HG03558 (cell line): ENCODE measurements at regions not wholly inside any gene's neighbourhood (a gene's known extent, or its start where the extent isn't known, plus 50 kb on each side); places are given as distances from the start of the nearest gene placed in this dataset.
"Not testable (repeated sequence)": the region's sequence is repeated elsewhere in the genome, so short reads cannot be mapped to it uniquely, and the experiment has no call there.

Experiments
- ATAC-seq: cut with Tn5 transposase; IDR thresholded peaks from one replicate; pipeline ENCODE4 v1.9.1; 2021; ENCODE audit warnings: moderate number of reproducible peaks; ENCODE audit not compliant: unreplicated experiment; ENCODE audit errors: extremely low read depth

DNA sequence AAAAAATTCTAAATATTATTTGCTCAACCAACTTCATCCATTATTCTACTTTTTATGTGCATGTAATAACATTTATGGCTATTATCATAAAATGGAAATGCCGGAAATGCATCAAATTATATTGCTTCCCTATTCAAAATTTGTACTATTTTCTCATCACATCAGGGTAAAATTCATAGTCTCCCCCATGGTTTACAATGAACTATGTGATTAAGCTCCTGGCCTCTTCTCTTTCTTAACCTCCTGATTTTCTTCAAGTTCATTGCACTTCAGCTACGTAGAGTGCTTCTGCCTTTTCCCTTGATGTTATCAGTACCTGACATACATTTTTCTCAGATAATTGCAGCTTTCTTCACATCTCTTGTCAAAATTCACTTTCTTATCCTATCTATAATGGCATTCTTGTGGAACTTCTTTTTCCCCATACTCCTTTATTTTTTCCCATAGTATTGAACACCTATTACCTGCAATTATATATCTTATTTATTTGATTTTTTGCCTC lies 699.1 kb upstream of the ADGRB3 start:
- ATAC-seq, result no peak

GRCh38 chr6:67933278-67933677 lies 701.8 kb upstream of the ADGRB3 start:
- ATAC-seq, result no peak

DNA sequence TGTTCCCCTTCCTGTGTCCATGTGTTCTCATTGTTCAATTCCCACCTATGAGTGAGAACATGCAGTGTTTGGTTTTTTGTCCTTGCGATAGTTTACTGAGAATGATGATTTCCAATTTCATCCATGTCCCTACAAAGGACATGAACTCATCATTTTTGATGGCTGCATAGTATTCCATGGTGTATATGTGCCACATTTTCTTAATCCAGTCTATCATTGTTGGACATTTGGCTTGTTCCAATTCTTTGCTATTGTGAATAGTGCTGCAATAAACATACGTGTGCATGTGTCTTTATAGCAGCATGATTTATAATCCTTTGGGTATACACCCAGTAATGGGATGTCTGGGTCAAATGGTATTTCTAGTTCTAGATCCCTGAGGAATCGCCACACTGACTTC lies 712.5 kb upstream of the ADGRB3 start:
- ATAC-seq, result not testable (repeated sequence)

DNA sequence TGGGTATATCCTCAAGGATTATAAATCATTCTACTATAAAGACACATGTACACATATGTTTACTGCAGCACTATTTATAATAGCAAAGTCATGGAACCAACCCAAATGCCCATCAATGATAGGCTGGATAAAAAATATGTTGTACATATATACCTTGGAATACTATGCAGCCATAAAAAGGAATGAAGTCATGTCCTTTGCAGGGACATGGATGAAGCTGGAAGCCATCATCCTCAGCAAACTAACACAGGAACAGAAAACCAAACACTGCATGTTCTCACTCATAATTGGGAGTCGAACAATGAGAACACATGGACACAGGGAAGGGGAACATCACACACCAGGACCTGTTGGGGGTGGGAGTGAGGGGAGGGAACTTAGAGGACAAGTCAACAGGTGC lies 715.0 kb upstream of the ADGRB3 start:
- not testable (repeated sequence) for ATAC-seq

DNA sequence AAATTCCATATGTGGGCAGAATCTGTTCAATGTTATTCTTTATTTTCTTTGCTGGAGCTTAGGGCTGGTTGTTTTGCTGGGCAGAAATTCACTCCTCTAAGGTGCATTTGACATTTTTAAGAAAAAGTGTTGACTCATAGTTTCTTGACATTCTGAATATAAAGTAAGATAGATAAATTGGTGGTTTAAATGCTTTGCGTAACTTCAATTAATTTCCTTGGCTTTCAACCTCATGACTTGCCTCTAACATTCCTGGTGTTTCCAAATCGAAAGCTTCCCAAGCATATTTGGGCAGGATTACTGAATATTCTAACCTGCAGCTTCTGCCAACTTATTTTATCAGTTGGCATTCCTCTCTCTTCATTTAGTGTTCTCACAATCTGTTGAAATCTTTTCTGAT lies 718.7 kb upstream of the ADGRB3 start:
- ATAC-seq, result no peak

GRCh38 chr6:67914419-67914818 lies 720.7 kb upstream of the ADGRB3 start:
- no peak for ATAC-seq

- ATAC-seq, result no peak
Measured at GRCh38 chr6:67909354-67909753, 725.7 kb upstream of the ADGRB3 start.

- ATAC-seq, result no peak
Measured at GRCh38 chr6:67908379-67908778, 726.7 kb upstream of the ADGRB3 start.

GRCh38 chr6:67904735-67905134 lies 730.3 kb upstream of the ADGRB3 start:
- not testable (repeated sequence) for ATAC-seq

DNA sequence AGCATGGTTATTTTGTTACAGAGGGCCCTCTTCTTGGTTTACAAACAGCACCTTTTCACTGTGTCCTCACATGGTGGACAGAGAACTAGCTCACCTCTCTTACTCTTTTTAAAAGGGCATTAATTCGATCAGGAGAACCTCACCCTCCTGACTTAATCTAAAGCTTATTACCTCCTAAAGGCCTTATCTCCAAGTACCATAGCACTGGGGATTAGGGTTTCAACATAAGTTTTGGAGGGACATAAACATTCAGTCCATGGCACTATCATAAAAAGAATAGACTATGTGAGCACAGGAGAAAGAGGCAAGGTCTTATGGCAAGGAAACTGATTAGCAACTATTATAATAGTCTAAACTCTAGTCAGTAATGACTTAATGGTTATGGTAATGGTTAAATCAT lies 736.2 kb upstream of the ADGRB3 start:
- ATAC-seq, result no peak

DNA sequence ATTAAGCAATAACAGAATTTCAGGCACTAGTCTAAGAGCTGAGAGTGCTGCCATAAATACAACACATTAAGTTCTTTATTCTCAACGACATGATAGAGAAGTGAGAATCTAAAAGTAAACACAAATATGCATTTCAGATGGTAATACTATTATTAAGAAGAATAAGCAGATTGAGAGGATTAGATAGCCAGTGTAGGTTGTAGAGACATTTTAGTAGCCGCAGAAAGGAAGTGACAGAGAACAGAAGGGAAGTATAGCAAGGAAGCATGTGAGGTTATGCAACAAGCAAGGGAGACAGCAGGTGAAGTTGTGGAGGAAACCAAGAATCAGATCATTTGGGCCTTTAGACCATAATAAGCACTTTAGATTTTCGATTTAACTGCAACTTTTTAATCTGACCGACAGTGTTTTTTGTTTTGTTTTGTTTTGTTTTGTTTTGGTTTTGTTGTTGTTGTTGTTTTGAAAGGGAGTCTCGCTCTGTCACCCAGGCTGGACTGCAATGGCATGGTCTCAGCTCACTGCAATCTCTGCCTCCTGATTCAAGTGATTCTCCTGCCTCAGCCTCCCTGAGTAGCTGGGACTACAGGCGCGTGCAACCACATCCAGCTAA lies 737.0 kb upstream of the ADGRB3 start:
- no peak for ATAC-seq

DNA sequence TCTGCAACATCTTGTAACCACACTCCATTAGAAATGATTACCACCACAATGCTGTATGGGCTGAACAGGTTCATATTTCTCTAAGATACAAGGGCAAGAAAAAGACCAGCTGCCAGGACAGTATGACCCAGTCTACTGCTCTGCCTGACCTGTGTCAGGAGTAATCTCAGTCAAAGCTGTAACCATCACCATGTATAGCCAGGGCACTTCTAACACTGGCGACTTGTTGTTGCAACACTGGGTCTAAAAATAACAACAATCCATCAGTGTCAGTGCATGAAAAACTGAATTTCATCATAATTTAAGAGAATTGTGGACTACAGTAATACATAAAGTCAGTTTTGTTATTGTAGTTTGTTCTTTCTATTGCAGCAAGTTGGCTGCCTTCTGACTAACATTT lies 738.6 kb upstream of the ADGRB3 start:
- ATAC-seq, result no peak

DNA sequence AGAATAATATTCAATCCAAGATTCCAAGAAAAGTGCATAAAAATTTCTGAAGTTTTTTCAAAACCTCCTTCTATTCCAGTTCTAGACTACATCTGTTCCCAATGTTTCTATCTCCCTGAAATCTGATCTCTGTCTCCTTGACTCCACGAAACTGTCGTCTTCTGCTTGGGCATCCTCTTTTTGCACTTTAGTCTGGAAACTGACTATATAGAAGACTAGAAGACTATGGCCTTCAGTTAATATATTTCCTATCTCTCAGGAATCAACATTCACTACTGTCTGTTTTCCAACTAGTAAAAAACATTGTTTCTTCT lies 745.4 kb upstream of the ADGRB3 start:
- ATAC-seq, result no peak

- no peak for ATAC-seq
Measured at GRCh38 chr6:67888886-67889681, 746.0 kb upstream of the ADGRB3 start.

GRCh38 chr6:67888546-67888885 lies 746.6 kb upstream of the ADGRB3 start:
- no peak for ATAC-seq

- no peak for ATAC-seq
Measured at GRCh38 chr6:67887747-67888545, 747.1 kb upstream of the ADGRB3 start.

DNA sequence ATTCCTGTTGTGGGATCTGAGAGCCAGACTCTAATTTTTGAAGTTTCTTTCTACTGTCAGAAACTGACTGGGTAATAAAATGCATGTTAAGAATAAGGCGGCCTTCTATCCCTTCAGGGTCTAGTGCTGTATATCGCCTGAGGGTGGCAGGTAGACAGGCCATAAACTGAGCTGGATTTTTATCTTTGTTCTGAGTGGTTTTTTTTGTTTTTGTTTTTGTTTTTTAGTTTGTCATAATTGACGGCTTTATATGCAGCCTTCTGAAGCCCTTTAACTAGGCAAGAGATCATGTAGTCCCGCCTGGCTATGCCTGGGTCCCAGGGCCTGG lies 747.7 kb upstream of the ADGRB3 start:
- ATAC-seq, result no peak

- ATAC-seq, result no peak
Measured at GRCh38 chr6:67886840-67887292, 748.2 kb upstream of the ADGRB3 start.

GRCh38 chr6:67886036-67886707 lies 748.9 kb upstream of the ADGRB3 start:
- ATAC-seq, result no peak

DNA sequence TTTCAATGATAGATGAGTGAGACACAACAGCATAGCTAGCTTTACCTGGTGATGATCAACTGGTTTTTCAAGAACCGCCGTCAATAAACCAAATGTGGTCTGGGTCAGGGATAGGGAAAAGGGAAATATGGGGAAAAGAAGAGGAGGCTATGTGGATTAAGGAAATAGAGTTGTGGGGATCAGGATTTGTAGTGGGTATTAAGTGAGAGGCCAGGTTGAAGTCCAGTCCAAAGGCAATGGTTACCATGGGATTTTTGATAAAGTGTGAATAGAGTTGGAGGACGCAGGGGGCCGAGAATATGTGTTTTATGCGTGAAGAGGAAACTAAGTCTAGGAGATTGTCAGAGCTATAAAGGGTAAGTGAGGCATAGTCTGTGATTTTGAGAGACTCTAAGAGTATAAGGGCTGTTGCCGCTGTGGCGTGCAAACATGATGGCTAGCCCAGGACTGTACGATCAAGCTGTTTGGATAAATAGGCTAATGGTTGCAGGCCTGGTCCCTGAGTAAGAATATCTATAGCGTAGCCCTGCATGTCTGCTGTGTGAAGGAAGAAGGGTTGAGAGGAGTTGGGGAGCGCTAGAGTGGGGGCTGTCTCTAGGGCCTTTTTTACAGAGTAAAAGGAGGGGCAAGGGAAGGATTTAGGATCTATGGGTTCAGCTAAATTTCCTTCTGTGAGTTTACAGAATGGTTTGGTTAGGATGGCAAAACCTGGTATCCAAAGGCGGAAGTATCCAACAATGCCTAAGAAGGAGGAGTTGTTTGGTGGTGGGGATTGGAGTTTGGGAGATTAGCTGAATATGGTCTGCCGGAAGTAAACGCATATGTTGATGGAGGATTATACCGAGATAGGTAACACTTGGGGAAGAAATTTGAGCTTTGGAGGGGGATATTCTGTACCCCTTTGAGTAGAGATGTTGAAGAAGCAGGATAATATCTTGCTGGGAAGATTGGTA lies 749.7 kb upstream of the ADGRB3 start:
- ATAC-seq, result no peak
